HEK293T (cell line): ENCODE measurements at regions not wholly inside any gene's neighbourhood (a gene's known extent, or its start where the extent isn't known, plus 50 kb on each side); places are given as distances from the start of the nearest gene placed in this dataset.

Experiments
- ARNT ChIP-seq: fragments of 450-650 bp; IDR thresholded peaks from 2 replicates; pipeline ENCODE4 v1.6.1; 2017; ENCODE audit warnings: mild to moderate bottlenecking
- BHLHE40 ChIP-seq: fragments of 450-650 bp; IDR thresholded peaks from 2 replicates; pipeline ENCODE4 v1.6.1; 2016; ENCODE audit warnings: mild to moderate bottlenecking, moderate library complexity, borderline replicate concordance
- CTBP1 ChIP-seq: fragments of 450-650 bp; IDR thresholded peaks from 2 replicates; pipeline ENCODE4 v1.6.1; 2016; ENCODE audit warnings: borderline replicate concordance
- ELF4 ChIP-seq: fragments of 450-650 bp; IDR thresholded peaks from 2 replicates; pipeline ENCODE4 v1.6.1; 2017; ENCODE audit warnings: antibody characterized with exemption
- FOXK2 ChIP-seq: fragments of 450-650 bp; IDR thresholded peaks from 2 replicates; pipeline ENCODE4 v1.6.1; 2016; ENCODE audit warnings: mild to moderate bottlenecking
- FOXM1 ChIP-seq: fragments of 450-650 bp; IDR thresholded peaks from 2 replicates; pipeline ENCODE4 v1.6.1; 2017; ENCODE audit warnings: mild to moderate bottlenecking, borderline replicate concordance
- L3MBTL2 ChIP-seq: fragments of 450-650 bp; conservative IDR thresholded peaks from 2 replicates; pipeline ENCODE4 v1.6.1; 2016; ENCODE audit warnings: mild to moderate bottlenecking
- LEF1 ChIP-seq: fragments of 450-650 bp; IDR thresholded peaks from 2 replicates; pipeline ENCODE4 v1.6.1; 2017; ENCODE audit warnings: mild to moderate bottlenecking, borderline replicate concordance
- NFRKB ChIP-seq: fragments of 450-650 bp; IDR thresholded peaks from 2 replicates; pipeline ENCODE4 v1.6.1; 2016; ENCODE audit warnings: mild to moderate bottlenecking, moderate library complexity
- SP1 ChIP-seq: fragments of 450-650 bp; IDR thresholded peaks from 2 replicates; pipeline ENCODE4 v1.6.1; 2017
- SUZ12 ChIP-seq: fragments of 450-650 bp; IDR thresholded peaks from 2 replicates; pipeline ENCODE4 v1.6.1; 2016; ENCODE audit warnings: mild to moderate bottlenecking
- TARDBP ChIP-seq: fragments of 450-650 bp; IDR thresholded peaks from 2 replicates; pipeline ENCODE4 v1.6.1; 2016
- ZNF384 ChIP-seq: fragments of 450-650 bp; IDR thresholded peaks from 2 replicates; pipeline ENCODE4 v1.6.1; 2016
- TF ChIP-seq, protein P1 (sequence below): fragments of 450-650 bp; IDR thresholded peaks from 2 replicates; pipeline ENCODE4 v1.6.1; 2016

DNA sequence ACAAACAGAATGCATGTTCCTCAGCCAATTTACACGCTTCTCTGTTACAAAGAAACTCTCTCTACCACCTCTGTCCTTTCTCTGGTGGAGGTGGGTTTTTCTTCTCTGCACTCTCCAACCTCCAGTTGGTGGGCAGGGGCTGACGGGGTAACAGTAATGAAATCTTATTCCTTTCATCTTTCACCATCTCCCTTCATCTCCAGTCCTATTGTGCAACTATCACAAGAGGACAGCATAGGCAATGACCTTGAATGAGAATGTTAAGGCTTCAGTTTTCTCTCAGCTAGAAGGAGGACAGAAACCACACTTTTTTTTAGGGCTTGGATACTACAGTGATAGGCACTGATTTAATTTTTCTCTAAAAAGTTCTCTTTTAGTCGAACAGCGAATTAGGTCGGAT is 81.7 kb upstream of the NEUROD1 start:
- TF ChIP-seq FOXM1 (no peak), SUZ12 (no peak), NFRKB (no peak), FOXK2 (no peak), TARDBP (no peak), ARNT (no peak), SP1 (no peak), BHLHE40 (no peak), CTBP1 (no peak), LEF1 (no peak), ELF4 (no peak), ZNF384 (no peak), L3MBTL2 (no peak)
- TF ChIP-seq, protein P1, sequence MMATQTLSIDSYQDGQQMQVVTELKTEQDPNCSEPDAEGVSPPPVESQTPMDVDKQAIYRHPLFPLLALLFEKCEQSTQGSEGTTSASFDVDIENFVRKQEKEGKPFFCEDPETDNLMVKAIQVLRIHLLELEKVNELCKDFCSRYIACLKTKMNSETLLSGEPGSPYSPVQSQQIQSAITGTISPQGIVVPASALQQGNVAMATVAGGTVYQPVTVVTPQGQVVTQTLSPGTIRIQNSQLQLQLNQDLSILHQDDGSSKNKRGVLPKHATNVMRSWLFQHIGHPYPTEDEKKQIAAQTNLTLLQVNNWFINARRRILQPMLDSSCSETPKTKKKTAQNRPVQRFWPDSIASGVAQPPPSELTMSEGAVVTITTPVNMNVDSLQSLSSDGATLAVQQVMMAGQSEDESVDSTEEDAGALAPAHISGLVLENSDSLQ: no peak
